GM23248 (cell line): ENCODE measurements at regions not wholly inside any gene's neighbourhood (a gene's known extent, or its start where the extent isn't known, plus 50 kb on each side); places are given as distances from the start of the nearest gene placed in this dataset.

Experiments used
- DNase-seq: peaks from one replicate; pipeline ENCODE4 v3.0.0-alpha.2; 2015
- H2AFZ ChIP-seq: fragments of 200-600 bp; sonication (generic); 2 replicates; pipeline ENCODE4 v1.6.1; 2016; ENCODE audit warnings: antibody characterized with exemption
- H3F3A ChIP-seq: fragments of 200-600 bp; sonication (generic); 2 replicates; pipeline ENCODE4 v1.6.1; 2016; ENCODE audit warnings: mild to moderate bottlenecking, antibody characterized with exemption, mixed run types; ENCODE audit not compliant: insufficient read depth
- H3K27ac ChIP-seq: fragments of 200-600 bp; sonication (generic); 2 replicates; pipeline ENCODE4 v1.5.1; 2016; ENCODE audit warnings: mild to moderate bottlenecking
- H3K27me3 ChIP-seq: fragments of 200-600 bp; sonication (generic); replicated peaks from 2 replicates; pipeline ENCODE4 v1.6.1; 2016; ENCODE audit warnings: mild to moderate bottlenecking; ENCODE audit not compliant: insufficient read depth
- H3K36me3 ChIP-seq: fragments of 200-600 bp; sonication (generic); 2 replicates; pipeline ENCODE4 v1.6.1; 2016; ENCODE audit warnings: low read depth, mild to moderate bottlenecking
- H3K4me1 ChIP-seq: fragments of 200-600 bp; sonication (generic); 2 replicates; pipeline ENCODE4 v1.6.1; 2016; ENCODE audit warnings: mild to moderate bottlenecking; ENCODE audit not compliant: insufficient read depth
- H3K4me2 ChIP-seq: fragments of 200-600 bp; sonication (generic); one replicate; pipeline ENCODE4 v1.6.1; 2016; ENCODE audit warnings: mild to moderate bottlenecking; ENCODE audit not compliant: unreplicated experiment
- H3K4me3 ChIP-seq: fragments of 200-600 bp; sonication (generic); 2 replicates; pipeline ENCODE4 v1.5.1; 2016; ENCODE audit warnings: mild to moderate bottlenecking
- H3K79me2 ChIP-seq: fragments of 200-600 bp; sonication (generic); 2 replicates; pipeline ENCODE4 v1.6.1; 2016; ENCODE audit warnings: mild to moderate bottlenecking; ENCODE audit not compliant: insufficient read depth
- H3K9ac ChIP-seq: fragments of 200-600 bp; sonication (generic); 2 replicates; pipeline ENCODE4 v1.6.1; 2016; ENCODE audit warnings: mild to moderate bottlenecking
- H3K9me2 ChIP-seq: fragments of 200-600 bp; sonication (generic); 2 replicates; pipeline ENCODE4 v1.6.1; 2016; ENCODE audit warnings: mixed run types, mild to moderate bottlenecking, moderate library complexity; ENCODE audit not compliant: insufficient read depth
- H3K9me3 ChIP-seq: fragments of 200-600 bp; sonication (generic); one replicate; pipeline ENCODE4 v1.6.1; 2017; ENCODE audit warnings: low read depth
- H4K20me1 ChIP-seq: fragments of 200-600 bp; sonication (generic); 2 replicates; pipeline ENCODE4 v1.6.0; 2016; ENCODE audit not compliant: insufficient read depth
- EZH2 ChIP-seq: fragments of 200-600 bp; sonication (generic); IDR thresholded peaks from 2 replicates; pipeline ENCODE4 v1.6.1; 2018; ENCODE audit warnings: antibody characterized with exemption, mild to moderate bottlenecking; ENCODE audit not compliant: insufficient read depth, poor library complexity, severe bottlenecking
- EZH2phosphoT487 ChIP-seq: fragments of 200-600 bp; sonication (generic); IDR thresholded peaks from 2 replicates; pipeline ENCODE4 v1.6.1; 2018; ENCODE audit warnings: antibody characterized with exemption, moderate library complexity, mild to moderate bottlenecking, low read depth; ENCODE audit not compliant: insufficient read depth
- WGBS, 2 experiments: methylation state at CpG; one replicate each; pipeline ENCODE4 v1.1.6; 2015 to 2017; ENCODE audit warnings: low lambda C conversion rate in 2 of 2, low coverage in 1 of 2; ENCODE audit errors: missing lambda C conversion rate in 2 of 2; 5-methylcytosine and 5-hydroxymethylcytosine counted together
- in situ Hi-C: fragments of 300-500 bp; cut with MboI; formaldehyde crosslinking; loops from 2 replicates; pipeline ENCODE4 v1.15.0; 2020

GRCh38 chr13:89852570-89852969 lies 1494.9 kb upstream of the MIR17HG start:
- H3K9me2 ChIP-seq: no peaks in the 10 kb centered on the region
- H3K9ac ChIP-seq: no peak overlapping the region
- no peaks in the 10 kb centered on the region for H3K79me2 ChIP-seq
- DNase-seq: no peak
- H4K20me1 ChIP-seq: no peaks in the 10 kb centered on the region
- no peaks in the 10 kb centered on the region for H3K27me3 ChIP-seq
- H2AFZ ChIP-seq: no peak overlapping the region
- TF ChIP-seq EZH2phosphoT487 (no peak), EZH2 (no peak)
- H3K27ac ChIP-seq: no peak overlapping the region
- in situ Hi-C loops: no loop called here
- H3F3A ChIP-seq: no peaks in the 10 kb centered on the region
- H3K4me3 ChIP-seq: no peak overlapping the region
- H3K36me3 ChIP-seq: no peaks in the 10 kb centered on the region
- H3K9me3 ChIP-seq: no peaks in the 10 kb centered on the region
- no peak overlapping the region for H3K4me2 ChIP-seq
- no peaks in the 10 kb centered on the region for H3K4me1 ChIP-seq

DNA sequence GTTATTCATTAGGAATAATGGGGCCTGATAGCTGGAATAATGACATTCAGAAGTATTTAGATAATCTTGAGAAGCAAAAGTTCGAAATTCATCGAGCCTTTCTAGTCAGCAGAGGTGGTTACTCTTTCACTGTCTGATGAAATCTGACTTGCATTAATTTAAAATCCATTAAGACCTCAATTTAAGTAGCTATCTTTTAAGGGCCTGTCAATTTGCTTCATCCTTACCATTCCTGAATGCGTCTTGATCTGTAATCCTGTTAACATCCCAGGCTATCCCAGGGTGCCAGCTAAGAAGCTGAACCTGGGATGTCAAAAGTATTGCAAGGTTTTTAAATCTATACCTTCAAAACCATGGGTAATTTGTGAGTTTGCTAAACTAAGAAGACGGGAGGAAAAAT lies 1491.0 kb upstream of the MIR17HG start:
- no peaks in the 10 kb centered on the region for H4K20me1 ChIP-seq
- no peak overlapping the region for H3K9ac ChIP-seq
- H3K4me2 ChIP-seq: no peak overlapping the region
- in situ Hi-C loops: no loop called here
- no peaks in the 10 kb centered on the region for H3K79me2 ChIP-seq
- no peaks in the 10 kb centered on the region for H3K9me3 ChIP-seq
- no peaks in the 10 kb centered on the region for H3K36me3 ChIP-seq
- no peak for DNase-seq
- no peak overlapping the region for H2AFZ ChIP-seq
- H3K4me1 ChIP-seq: no peaks in the 10 kb centered on the region
- H3F3A ChIP-seq: no peaks in the 10 kb centered on the region
- H3K4me3 ChIP-seq: no peak overlapping the region
- H3K27ac ChIP-seq: no peak overlapping the region
- H3K9me2 ChIP-seq: no peaks in the 10 kb centered on the region
- TF ChIP-seq EZH2phosphoT487: no peak
- no peak for TF ChIP-seq EZH2
- H3K27me3 ChIP-seq: no peaks in the 10 kb centered on the region
- WGBS, 2 experiments: 32 to 35% methylated on average over 4 of the region's 4 CpGs

DNA sequence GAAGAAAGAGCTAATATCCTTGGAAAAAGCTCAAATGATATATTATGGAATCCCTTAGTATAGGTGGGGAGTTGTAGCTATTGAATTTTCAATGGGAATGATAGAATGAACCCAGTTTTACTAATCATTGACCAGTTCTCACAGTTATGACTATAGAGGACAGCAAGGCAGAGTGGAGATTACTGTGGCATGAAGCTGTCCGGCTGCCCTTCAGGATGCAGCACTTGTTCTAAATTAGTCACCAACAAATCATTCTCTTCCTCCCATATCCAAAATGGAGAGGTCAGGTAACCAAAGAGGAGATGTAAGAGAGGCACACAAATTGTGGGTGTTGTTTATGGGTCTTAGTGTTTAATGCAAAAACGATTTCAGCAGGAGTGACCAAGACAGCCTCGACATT lies 1490.0 kb upstream of the MIR17HG start:
- H3K27ac ChIP-seq: no peak overlapping the region
- H3K9me2 ChIP-seq: no peaks in the 10 kb centered on the region
- H3K9me3 ChIP-seq: no peaks in the 10 kb centered on the region
- no peaks in the 10 kb centered on the region for H3K36me3 ChIP-seq
- H3K4me3 ChIP-seq: no peak overlapping the region
- TF ChIP-seq EZH2phosphoT487 (no peak), EZH2 (no peak)
- H3K79me2 ChIP-seq: no peaks in the 10 kb centered on the region
- H4K20me1 ChIP-seq: no peaks in the 10 kb centered on the region
- no peak overlapping the region for H3K9ac ChIP-seq
- H2AFZ ChIP-seq: no peak overlapping the region
- H3K4me1 ChIP-seq: no peaks in the 10 kb centered on the region
- DNase-seq: no peak
- H3F3A ChIP-seq: no peaks in the 10 kb centered on the region
- H3K27me3 ChIP-seq: no peaks in the 10 kb centered on the region
- H3K4me2 ChIP-seq: no peak overlapping the region
- 59 to 76% methylated on average over 3 of the region's 3 CpGs for WGBS, 2 experiments
- in situ Hi-C loops: no loop called here

- H3K4me3 ChIP-seq: no peak overlapping the region
- no peaks in the 10 kb centered on the region for H3K9me3 ChIP-seq
- H3F3A ChIP-seq: no peaks in the 10 kb centered on the region
- H3K4me2 ChIP-seq: no peak overlapping the region
- 76 to 85% methylated on average over 13 of the region's 13 CpGs for WGBS, 2 experiments
- no peak overlapping the region for H3K27ac ChIP-seq
- H3K9ac ChIP-seq: no peak overlapping the region
- no peaks in the 10 kb centered on the region for H3K27me3 ChIP-seq
- H3K9me2 ChIP-seq: no peaks in the 10 kb centered on the region
- DNase-seq: no peak
- in situ Hi-C loops: no loop called here
- no peak overlapping the region for H2AFZ ChIP-seq
- H3K36me3 ChIP-seq: no peaks in the 10 kb centered on the region
- no peaks in the 10 kb centered on the region for H3K79me2 ChIP-seq
- no peak for TF ChIP-seq EZH2
- no peaks in the 10 kb centered on the region for H4K20me1 ChIP-seq
- no peaks in the 10 kb centered on the region for H3K4me1 ChIP-seq
Observed at GRCh38 chr13:89862011-89862690, 1485.3 kb upstream of the MIR17HG start.

GRCh38 chr13:89862691-89863036 lies 1484.8 kb upstream of the MIR17HG start:
- Histone ChIP-seq H3K27ac (no peak overlapping the region), H3K4me1 (no peaks in the 10 kb centered on the region), H3K9ac (no peak overlapping the region), H3K4me2 (no peak overlapping the region), H3K9me3 (no peaks in the 10 kb centered on the region), H3F3A (no peaks in the 10 kb centered on the region), H3K9me2 (no peaks in the 10 kb centered on the region), H3K36me3 (no peaks in the 10 kb centered on the region), H3K27me3 (no peaks in the 10 kb centered on the region), H4K20me1 (no peaks in the 10 kb centered on the region), H3K79me2 (no peaks in the 10 kb centered on the region), H3K4me3 (no peak overlapping the region), H2AFZ (no peak overlapping the region)
- WGBS, 2 experiments: 79 to 80% methylated on average over 4 of the region's 4 CpGs
- in situ Hi-C loops: no loop called here
- no peak for DNase-seq
- TF ChIP-seq EZH2phosphoT487 (no peak), EZH2 (no peak)
